ENCODE measurements at regions not wholly inside any gene's neighbourhood (a gene's known extent, or its start where the extent isn't known, plus 50 kb on each side); places are given as distances from the start of the nearest gene placed in this dataset.

DNA sequence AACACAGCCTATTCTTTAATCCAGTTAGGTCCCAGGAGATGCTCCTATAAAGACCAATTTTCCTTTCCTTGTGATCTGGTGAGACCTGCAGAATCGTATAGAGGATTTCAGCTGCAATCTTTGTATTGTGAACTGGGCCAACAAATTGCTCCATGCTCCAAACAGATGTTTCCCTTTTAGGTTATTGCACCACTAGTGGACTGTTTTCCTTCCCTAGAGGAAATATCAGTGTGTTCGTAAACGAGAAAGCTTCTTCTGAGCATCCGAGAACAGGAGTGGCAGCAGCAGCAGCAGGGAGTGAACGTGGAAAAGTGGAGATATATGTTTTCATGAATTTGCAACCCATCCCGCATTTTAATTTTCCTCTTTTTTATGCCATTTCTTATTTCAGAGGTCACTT lies 344.1 kb upstream of the PDE3A start:
- in situ Hi-C loops (cut with MboI; ENCODE audit: low sequenced_read_pairs): no loop called here
- CTCF ChIA-PET: no interaction called here
- Histone ChIP-seq H3K56ac (ENCODE audit: extremely low read depth, insufficient read depth, low read length) (no peak overlapping the region), H4K91ac (ENCODE audit: insufficient read depth, low read depth, low read length) (no peak overlapping the region), H4K20me1 (ENCODE audit: insufficient read depth, low read length) (no peaks in the 10 kb centered on the region), H3K27ac (ENCODE audit: insufficient read depth, low read length) (no peak overlapping the region), H2BK120ac (ENCODE audit: low read depth, low read length) (no peak overlapping the region), H2BK5ac (ENCODE audit: low read depth, low read length, poor library complexity, severe bottlenecking) (no peak overlapping the region), H3K79me1 (ENCODE audit: low read depth in 1 of 2, low read length in 2 of 2) (no peaks in the 10 kb centered on the region), H2BK20ac (ENCODE audit: low read depth, low read length) (no peak overlapping the region), H2BK15ac (ENCODE audit: low read depth, low read length) (no peak overlapping the region), H3K4me3 (ENCODE audit: insufficient read depth, low read depth, low read length) (no peak overlapping the region), H3K9me3 (ENCODE audit: control insufficient read depth, insufficient read depth, low read length) (no peaks in the 10 kb centered on the region), H3K4ac (ENCODE audit: low read depth, low read length) (no peak overlapping the region), H4K5ac (ENCODE audit: low read depth, low read length) (no peak overlapping the region), H3K23ac (ENCODE audit: low read depth, low read length) (no peak overlapping the region), H3K18ac (ENCODE audit: low read depth, low read length) (no peak overlapping the region), H2AFZ (replicated peaks; ENCODE audit: low read length, poor library complexity) (no peak overlapping the region), H4K8ac (ENCODE audit: low read depth in 2 of 2, low read length in 2 of 2) (no peak overlapping the region), H2AK5ac (ENCODE audit: low read depth, low read length) (no peak overlapping the region), H3K14ac (replicated peaks; ENCODE audit: low read depth, low read length) (no peak overlapping the region), H2AK9ac (replicated peaks; ENCODE audit: low read depth, low read length, poor library complexity) (no peak overlapping the region), H3K27me3 (ENCODE audit: control insufficient read depth, insufficient read depth, low read length) (no peaks in the 10 kb centered on the region), H3K4me2 (ENCODE audit: low read depth, low read length) (no peak overlapping the region), H3K9ac (ENCODE audit: low read depth, low read length) (no peak overlapping the region), H3K36me3 (ENCODE audit: control insufficient read depth, insufficient read depth, low read length) (no peaks in the 10 kb centered on the region), H3K4me1 (ENCODE audit: control insufficient read depth, insufficient read depth, low read length) (no peaks in the 10 kb centered on the region), H3K9me1 (ENCODE audit: insufficient read depth, low read length) (no peaks in the 10 kb centered on the region)
- no peak for DNase-seq
- intact Hi-C loops (cut with micrococcal nuclease): no loop called here
- no CpG with 5 or more reads among the region's 6 CpGs for WGBS, 2 experiments (ENCODE audit: extremely low coverage in 2 of 2, insufficient read length in 1 of 2)
- no peak for ATAC-seq (ENCODE audit: low read depth)
- POLR2A ChIA-PET (ENCODE audit: unreplicated experiment): no interaction called here
- TF ChIP-seq MAZ (IDR thresholded peaks at IDR 0.05; ENCODE audit: borderline replicate concordance, low read depth, low read length): no peak
- TF ChIP-seq, protein P1, sequence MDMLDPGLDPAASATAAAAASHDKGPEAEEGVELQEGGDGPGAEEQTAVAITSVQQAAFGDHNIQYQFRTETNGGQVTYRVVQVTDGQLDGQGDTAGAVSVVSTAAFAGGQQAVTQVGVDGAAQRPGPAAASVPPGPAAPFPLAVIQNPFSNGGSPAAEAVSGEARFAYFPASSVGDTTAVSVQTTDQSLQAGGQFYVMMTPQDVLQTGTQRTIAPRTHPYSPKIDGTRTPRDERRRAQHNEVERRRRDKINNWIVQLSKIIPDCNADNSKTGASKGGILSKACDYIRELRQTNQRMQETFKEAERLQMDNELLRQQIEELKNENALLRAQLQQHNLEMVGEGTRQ (IDR thresholded peaks at IDR 0.05; ENCODE audit: low read depth, low read length): no peak
- no peak for TF ChIP-seq CEBPB (IDR thresholded peaks at IDR 0.05; ENCODE audit: low read depth, low read length)
- TF ChIP-seq SMC3 (IDR thresholded peaks at IDR 0.05; ENCODE audit: low read depth, low read length): no peak
- TF ChIP-seq, protein P2, sequence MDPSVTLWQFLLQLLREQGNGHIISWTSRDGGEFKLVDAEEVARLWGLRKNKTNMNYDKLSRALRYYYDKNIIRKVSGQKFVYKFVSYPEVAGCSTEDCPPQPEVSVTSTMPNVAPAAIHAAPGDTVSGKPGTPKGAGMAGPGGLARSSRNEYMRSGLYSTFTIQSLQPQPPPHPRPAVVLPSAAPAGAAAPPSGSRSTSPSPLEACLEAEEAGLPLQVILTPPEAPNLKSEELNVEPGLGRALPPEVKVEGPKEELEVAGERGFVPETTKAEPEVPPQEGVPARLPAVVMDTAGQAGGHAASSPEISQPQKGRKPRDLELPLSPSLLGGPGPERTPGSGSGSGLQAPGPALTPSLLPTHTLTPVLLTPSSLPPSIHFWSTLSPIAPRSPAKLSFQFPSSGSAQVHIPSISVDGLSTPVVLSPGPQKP (IDR thresholded peaks at IDR 0.05; ENCODE audit: borderline replicate concordance, low read depth, low read length): no peak
- no peak for TF ChIP-seq RFX5 (IDR thresholded peaks at IDR 0.05; ENCODE audit: low read depth, low read length)
- no peak for TF ChIP-seq MAFK (IDR thresholded peaks at IDR 0.05; ENCODE audit: low read depth, low read length)
- no peak for TF ChIP-seq RAD21 (IDR thresholded peaks at IDR 0.05; ENCODE audit: low read length)
- TF ChIP-seq RCOR1 (IDR thresholded peaks at IDR 0.05; ENCODE audit: insufficient replicate concordance, low read length): no peak
- TF ChIP-seq CHD1 (IDR thresholded peaks at IDR 0.05; ENCODE audit: low read depth, low read length): no peak
- no peak for TF ChIP-seq FOS (IDR thresholded peaks at IDR 0.05; ENCODE audit: low read depth, low read length)
- no peak for TF ChIP-seq BHLHE40 (IDR thresholded peaks at IDR 0.05; ENCODE audit: low read depth, low read length)
- no peak for TF ChIP-seq NFE2L2 (IDR thresholded peaks at IDR 0.05; ENCODE audit: low read depth, low read length)
- no peak for TF ChIP-seq POLR2A (IDR thresholded peaks at IDR 0.05; ENCODE audit: low read depth, low read length)
- TF ChIP-seq, protein P3, sequence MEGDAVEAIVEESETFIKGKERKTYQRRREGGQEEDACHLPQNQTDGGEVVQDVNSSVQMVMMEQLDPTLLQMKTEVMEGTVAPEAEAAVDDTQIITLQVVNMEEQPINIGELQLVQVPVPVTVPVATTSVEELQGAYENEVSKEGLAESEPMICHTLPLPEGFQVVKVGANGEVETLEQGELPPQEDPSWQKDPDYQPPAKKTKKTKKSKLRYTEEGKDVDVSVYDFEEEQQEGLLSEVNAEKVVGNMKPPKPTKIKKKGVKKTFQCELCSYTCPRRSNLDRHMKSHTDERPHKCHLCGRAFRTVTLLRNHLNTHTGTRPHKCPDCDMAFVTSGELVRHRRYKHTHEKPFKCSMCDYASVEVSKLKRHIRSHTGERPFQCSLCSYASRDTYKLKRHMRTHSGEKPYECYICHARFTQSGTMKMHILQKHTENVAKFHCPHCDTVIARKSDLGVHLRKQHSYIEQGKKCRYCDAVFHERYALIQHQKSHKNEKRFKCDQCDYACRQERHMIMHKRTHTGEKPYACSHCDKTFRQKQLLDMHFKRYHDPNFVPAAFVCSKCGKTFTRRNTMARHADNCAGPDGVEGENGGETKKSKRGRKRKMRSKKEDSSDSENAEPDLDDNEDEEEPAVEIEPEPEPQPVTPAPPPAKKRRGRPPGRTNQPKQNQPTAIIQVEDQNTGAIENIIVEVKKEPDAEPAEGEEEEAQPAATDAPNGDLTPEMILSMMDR (conservative IDR thresholded peaks at IDR 0.05; ENCODE audit: low read depth, low read length): no peak
- dilution Hi-C loops (cut with HindIII; ENCODE audit: low sequenced_read_pairs, unreplicated experiment): no loop called here
- BruUV-seq (replicated peaks): no TSS peak
